Fibroblast of skin of right quadriceps (primary cell): ENCODE measurements at regions not wholly inside any gene's neighbourhood (a gene's known extent, or its start where the extent isn't known, plus 50 kb on each side); places are given as distances from the start of the nearest gene placed in this dataset.
"Not testable (repeated sequence)": the region's sequence is repeated elsewhere in the genome, so short reads cannot be mapped to it uniquely, and the experiment has no call there.

ENCODE experiments used
- DNase-seq: peaks from one replicate; pipeline ENCODE4 v3.0.0-alpha.2; 2013

DNA sequence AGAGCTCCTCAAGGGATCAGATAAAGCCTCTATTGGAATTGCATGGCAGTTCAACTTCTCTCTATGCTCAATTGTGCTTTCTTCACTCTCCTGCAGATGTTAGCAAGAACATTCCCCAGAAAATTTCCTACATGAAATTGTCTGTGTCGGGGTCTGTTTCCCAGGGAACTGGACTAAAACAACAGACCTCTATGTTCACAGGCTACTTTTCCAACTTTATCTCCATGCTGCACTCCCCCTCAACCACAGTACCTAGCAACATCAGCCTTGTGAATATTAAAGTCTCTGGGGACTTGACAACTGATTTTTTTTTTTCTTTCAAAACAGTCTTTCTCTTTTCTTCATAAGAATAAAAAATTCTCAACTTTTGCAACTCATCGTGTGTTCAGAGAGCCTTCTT is 1470.8 kb upstream of the ADGRL3 start:
- no peak for DNase-seq

- no peak for DNase-seq
Observed at GRCh38 chr4:59748433-59748832, 1451.7 kb upstream of the ADGRL3 start.

DNA sequence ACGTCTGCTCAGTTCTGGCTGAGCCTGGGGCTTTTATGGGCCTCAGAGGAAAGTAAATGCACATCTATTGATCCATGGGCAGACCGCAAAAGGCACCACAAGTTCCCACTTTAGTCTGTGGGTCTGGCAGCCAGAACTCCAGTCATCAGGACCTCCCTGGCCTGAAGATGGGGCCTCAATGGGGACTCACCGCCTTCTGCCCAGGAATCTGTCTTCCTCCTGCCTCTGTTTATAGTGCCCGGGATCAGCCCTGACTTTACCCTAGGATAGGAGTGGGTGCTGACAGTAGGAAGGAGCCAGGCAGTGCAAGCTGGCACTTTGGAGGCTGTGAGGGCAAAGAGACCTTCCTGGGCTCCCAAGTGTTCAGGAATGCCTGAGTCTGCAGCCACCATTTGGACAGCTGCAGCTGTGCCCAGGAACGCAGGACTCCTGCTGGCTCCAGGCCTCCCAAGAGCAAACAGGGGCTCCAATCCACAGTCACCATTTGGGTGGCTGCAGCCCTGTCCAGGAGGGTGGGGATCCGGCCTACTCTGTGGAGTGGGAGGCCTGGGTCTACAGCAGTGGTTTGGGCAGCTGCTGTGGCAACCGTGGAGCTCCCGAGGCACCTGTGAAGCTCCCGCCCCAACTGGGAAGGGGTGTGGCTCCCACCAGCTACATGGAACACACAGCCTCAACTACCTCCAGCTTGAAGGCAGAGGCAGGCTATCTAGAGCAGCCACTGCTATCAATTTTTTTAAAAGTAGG is 1440.9 kb upstream of the ADGRL3 start:
- no peak for DNase-seq

DNA sequence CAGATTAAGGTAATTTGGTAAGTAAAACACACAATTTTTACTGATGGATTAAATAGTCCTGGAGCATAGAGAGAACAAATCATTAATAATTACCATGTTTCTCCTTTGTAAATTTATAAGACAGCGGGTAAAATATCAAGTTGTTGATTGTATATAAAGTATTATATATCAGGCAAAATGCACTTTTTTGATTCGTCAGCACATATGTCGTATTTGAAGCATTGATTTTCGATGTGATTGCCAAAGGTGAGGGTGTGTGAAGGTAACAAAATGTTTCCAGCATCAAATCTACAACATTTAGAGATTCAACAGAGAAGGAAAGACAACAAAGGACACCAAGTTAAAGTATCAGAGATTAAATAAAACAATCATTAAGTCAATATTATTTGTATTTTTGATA is 1437.8 kb upstream of the ADGRL3 start:
- no peak for DNase-seq

GRCh38 chr4:59770601-59771264 is 1429.4 kb upstream of the ADGRL3 start:
- no peak for DNase-seq

- no peak for DNase-seq
Observed at GRCh38 chr4:59772641-59773139, 1427.4 kb upstream of the ADGRL3 start.

DNA sequence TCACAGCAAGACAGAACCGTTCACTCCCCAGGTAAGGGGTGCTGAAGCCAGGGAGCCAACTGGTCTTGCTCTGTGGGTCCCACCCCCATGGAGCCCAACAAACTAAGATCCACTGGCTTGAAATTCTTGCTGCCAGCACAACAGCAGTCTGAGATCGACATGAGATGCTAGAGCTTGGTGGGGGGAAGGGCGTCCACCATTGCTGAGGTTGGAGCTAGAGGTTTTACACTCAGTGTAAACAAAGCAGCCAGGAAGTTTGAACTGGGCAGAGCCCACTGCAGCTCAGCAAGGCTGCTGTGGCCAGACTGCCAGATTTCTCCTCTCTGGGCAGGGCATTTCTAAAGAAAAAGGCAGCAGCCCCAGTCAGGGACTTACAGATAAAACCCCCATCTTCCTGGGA is 1419.9 kb upstream of the ADGRL3 start:
- DNase-seq, result not testable (repeated sequence)

- no peak for DNase-seq
Observed at GRCh38 chr4:59805176-59805575, 1395.0 kb upstream of the ADGRL3 start.

DNA sequence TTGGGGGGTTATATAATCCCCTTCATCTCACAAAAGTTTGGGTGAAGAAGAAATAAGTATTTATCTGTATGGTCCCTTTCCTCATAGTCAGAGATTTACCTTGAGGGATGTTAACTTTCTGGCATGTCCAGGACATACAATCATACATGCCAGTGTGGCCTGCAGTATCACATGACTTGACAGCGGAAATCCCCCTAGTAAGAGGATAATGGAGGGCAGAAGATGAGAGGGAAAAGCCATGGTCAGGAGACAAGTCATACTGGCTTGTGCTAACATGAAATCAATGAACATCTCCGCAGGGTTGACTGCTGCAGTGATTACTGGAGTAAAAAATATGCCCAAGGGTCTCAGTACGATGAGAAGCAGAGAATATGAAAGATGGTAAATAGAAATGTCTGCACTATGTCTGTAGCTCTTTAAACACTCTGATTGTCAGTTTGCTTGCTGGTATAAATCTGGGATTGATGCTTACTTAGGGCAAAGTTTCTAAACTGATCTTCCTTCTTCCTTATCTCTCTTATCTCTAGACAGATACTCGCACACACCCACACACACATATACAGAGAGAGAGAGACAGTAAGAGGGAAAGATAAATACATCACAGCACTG is 1385.6 kb upstream of the ADGRL3 start:
- DNase-seq, result no peak

- no peak for DNase-seq
Observed at GRCh38 chr4:59818656-59819055, 1381.5 kb upstream of the ADGRL3 start.

DNA sequence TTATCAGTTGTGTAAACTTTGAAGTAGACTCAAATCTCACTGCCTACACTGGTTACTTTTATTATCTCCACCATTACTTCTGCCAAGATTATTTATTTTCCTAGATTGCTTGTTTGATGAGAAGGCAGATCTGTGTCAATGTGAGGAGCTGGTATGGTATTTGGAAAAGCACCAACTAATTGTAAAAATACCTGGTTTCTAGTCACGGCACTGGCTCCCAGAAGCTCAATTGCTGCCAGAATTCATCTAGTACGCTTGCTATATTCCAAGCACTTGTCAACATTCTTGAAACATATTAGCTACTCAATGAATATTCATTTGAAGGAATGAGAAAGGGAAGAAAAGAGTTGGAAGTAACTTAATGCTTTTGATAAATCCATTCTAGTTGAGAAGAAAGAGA is 1376.8 kb upstream of the ADGRL3 start:
- DNase-seq, result no peak

DNA sequence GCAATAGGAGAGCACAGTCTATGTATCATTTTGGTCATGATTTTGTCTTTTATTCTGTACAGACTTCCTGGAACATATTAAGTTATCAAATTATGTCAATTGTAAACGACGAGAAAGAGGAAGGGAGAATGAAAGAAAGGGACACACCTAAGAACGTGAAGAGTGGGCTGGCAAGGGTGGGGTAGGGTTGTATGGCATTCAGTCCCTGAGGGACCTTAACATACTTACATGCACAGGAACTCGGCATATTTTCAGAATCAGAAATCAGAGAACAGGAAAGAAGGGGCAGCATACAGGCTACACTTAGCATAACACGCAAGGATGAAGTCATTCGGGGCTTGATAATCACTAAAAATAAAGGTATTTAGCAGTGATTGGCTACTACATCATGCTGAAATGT is 1375.0 kb upstream of the ADGRL3 start:
- no peak for DNase-seq

DNA sequence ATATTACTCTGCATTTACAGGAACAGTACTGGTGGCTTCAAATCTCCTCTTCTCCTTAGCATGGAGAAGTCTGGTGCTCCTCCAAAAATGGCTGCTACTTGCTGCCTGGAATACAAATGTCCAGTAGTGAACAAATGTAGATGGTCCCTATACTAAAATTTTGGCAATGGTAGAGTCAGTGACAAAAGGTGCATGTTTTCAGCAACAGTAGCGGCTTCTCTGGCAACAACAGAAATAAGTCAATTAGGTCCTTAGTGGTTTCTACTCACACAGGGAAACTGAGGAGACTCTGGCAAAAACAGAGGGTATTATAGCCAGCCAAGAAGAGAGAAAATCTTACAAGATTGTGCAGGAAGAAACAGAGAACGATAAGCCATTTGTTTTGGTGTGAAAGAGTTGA is 1368.4 kb upstream of the ADGRL3 start:
- DNase-seq, result no peak

GRCh38 chr4:59834943-59835342 is 1365.2 kb upstream of the ADGRL3 start:
- no peak for DNase-seq

GRCh38 chr4:59837751-59838150 is 1362.4 kb upstream of the ADGRL3 start:
- no peak for DNase-seq

GRCh38 chr4:59838236-59838635 is 1361.9 kb upstream of the ADGRL3 start:
- DNase-seq, result no peak

GRCh38 chr4:59841698-59842097 is 1358.4 kb upstream of the ADGRL3 start:
- no peak for DNase-seq

DNA sequence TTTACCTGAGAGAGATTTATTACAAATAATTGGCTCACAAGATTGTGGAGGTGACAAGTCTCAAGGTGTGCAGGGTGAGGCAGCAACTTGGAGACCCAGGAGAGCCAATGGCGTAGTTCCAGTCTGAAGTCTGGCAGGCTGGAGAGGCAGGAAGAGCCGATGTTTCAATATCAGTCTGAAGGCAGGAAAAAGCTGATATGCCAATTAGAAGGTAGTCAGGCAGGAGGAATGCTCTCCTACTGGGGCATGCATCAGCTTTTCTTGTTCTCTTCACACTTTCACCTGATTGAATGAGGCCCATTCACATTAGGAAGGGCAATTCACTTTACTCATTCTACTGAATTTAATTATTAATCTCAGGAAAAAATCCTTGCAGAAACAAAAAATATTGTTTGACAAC is 1351.7 kb upstream of the ADGRL3 start:
- DNase-seq, result no peak

GRCh38 chr4:59855630-59856352 is 1344.3 kb upstream of the ADGRL3 start:
- no peak for DNase-seq

- no peak for DNase-seq
Observed at GRCh38 chr4:59869056-59869455, 1331.1 kb upstream of the ADGRL3 start.

GRCh38 chr4:59869559-59869958 is 1330.6 kb upstream of the ADGRL3 start:
- no peak for DNase-seq

GRCh38 chr4:59881632-59882031 is 1318.5 kb upstream of the ADGRL3 start:
- DNase-seq, result no peak

- no peak for DNase-seq
Observed at GRCh38 chr4:59904331-59904730, 1295.8 kb upstream of the ADGRL3 start.
